NOMO-1 treated with DMSO at 0.1 percent for 48 hours (cell line): ENCODE measurements at regions not wholly inside any gene's neighbourhood (a gene's known extent, or its start where the extent isn't known, plus 50 kb on each side); places are given as distances from the start of the nearest gene placed in this dataset.
"Not testable (repeated sequence)": the region's sequence is repeated elsewhere in the genome, so short reads cannot be mapped to it uniquely, and the experiment has no call there.

Experiments used
- DNase-seq: peaks from one replicate; lab custom pipeline; 2025; ENCODE audit not compliant: unreplicated experiment; lab: John Stamatoyannopoulos, UW

GRCh38 chr1:34366875-34367624, 190.3 kb downstream of the C1orf94 start:
- no peak for DNase-seq

- no peak for DNase-seq
These were observed 191.2 kb downstream of the C1orf94 start for GRCh38 chr1:34367954-34368353.

- no peak for DNase-seq
These were observed 193.2 kb downstream of the C1orf94 start for GRCh38 chr1:34369701-34370455.

- DNase-seq: no peak
These were observed 194.0 kb downstream of the C1orf94 start for GRCh38 chr1:34370748-34371147.

GRCh38 chr1:34371179-34371578, 194.5 kb downstream of the C1orf94 start:
- DNase-seq: not testable (repeated sequence)

GRCh38 chr1:34371829-34372532, 195.3 kb downstream of the C1orf94 start:
- DNase-seq: no peak

GRCh38 chr1:34372891-34373290, 196.2 kb downstream of the C1orf94 start:
- no peak for DNase-seq

GRCh38 chr1:34373912-34374311, 197.2 kb downstream of the C1orf94 start:
- DNase-seq: no peak

- no peak for DNase-seq
These were observed 199.8 kb downstream of the C1orf94 start for GRCh38 chr1:34376531-34376930.

GRCh38 chr1:34378968-34379856, 202.5 kb downstream of the C1orf94 start:
- DNase-seq: no peak

GRCh38 chr1:34379911-34380310, 203.2 kb downstream of the C1orf94 start:
- no peak for DNase-seq

- DNase-seq: no peak
These were observed 203.9 kb downstream of the C1orf94 start for GRCh38 chr1:34380526-34381124.

GRCh38 chr1:34389974-34390373, 213.3 kb downstream of the C1orf94 start:
- DNase-seq: no peak

- DNase-seq: no peak
These were observed 219.3 kb downstream of the C1orf94 start for GRCh38 chr1:34396042-34396441.

GRCh38 chr1:34398241-34398915, 221.7 kb downstream of the C1orf94 start:
- no peak for DNase-seq

- no peak for DNase-seq
These were observed 222.2 kb downstream of the C1orf94 start for GRCh38 chr1:34398916-34399275.

- DNase-seq: no peak
These were observed 224.0 kb downstream of the C1orf94 start for GRCh38 chr1:34400675-34401074.

GRCh38 chr1:34403156-34403555, 226.4 kb downstream of the C1orf94 start:
- DNase-seq: no peak

GRCh38 chr1:34404804-34405203, 228.1 kb downstream of the C1orf94 start:
- DNase-seq: no peak
